ENCODE measurements at regions not wholly inside any gene's neighbourhood (a gene's known extent, or its start where the extent isn't known, plus 50 kb on each side); places are given as distances from the start of the nearest gene placed in this dataset.

- DNase-seq: no peak
These were observed 324.2 kb downstream of the SH2D4B start for GRCh38 chr10:80861882-80862281.

- DNase-seq: no peak
These were observed 332.6 kb downstream of the SH2D4B start for GRCh38 chr10:80870282-80870681.

GRCh38 chr10:80871083-80871482 is 333.4 kb downstream of the SH2D4B start:
- DNase-seq: no peak

GRCh38 chr10:80878330-80878729 is 340.6 kb downstream of the SH2D4B start:
- DNase-seq: no peak

- no peak for DNase-seq
These were observed 352.4 kb downstream of the SH2D4B start for GRCh38 chr10:80890146-80890545.

GRCh38 chr10:80893256-80893655 is 355.6 kb downstream of the SH2D4B start:
- DNase-seq: no peak

GRCh38 chr10:80894311-80894791 is 356.6 kb downstream of the SH2D4B start:
- no peak for DNase-seq

GRCh38 chr10:80894797-80895467 is 357.2 kb downstream of the SH2D4B start:
- DNase-seq: no peak

GRCh38 chr10:80896076-80896475 is 358.4 kb downstream of the SH2D4B start:
- DNase-seq: no peak

GRCh38 chr10:80896959-80897358 is 359.3 kb downstream of the SH2D4B start:
- DNase-seq: no peak

GRCh38 chr10:80900661-80901060 is 363.0 kb downstream of the SH2D4B start:
- DNase-seq: no peak

- DNase-seq: no peak
These were observed 370.9 kb downstream of the SH2D4B start for GRCh38 chr10:80908611-80909010.

GRCh38 chr10:80909254-80909653 is 371.6 kb downstream of the SH2D4B start:
- no peak for DNase-seq

GRCh38 chr10:80917636-80918035 is 379.9 kb downstream of the SH2D4B start:
- no peak for DNase-seq

- DNase-seq: no peak
These were observed 383.3 kb downstream of the SH2D4B start for GRCh38 chr10:80921032-80921431.

GRCh38 chr10:80924063-80924952 is 386.6 kb downstream of the SH2D4B start:
- peak; percentile 38 to 55 for DNase-seq

GRCh38 chr10:80927419-80928078 is 389.8 kb downstream of the SH2D4B start:
- no peak for DNase-seq

- DNase-seq: peak; percentile 15 to 30
These were observed 401.2 kb downstream of the SH2D4B start for GRCh38 chr10:80938903-80939302.

GRCh38 chr10:80945264-80945880 is 407.7 kb downstream of the SH2D4B start:
- DNase-seq: peak; percentile 5 to 26

GRCh38 chr10:80946073-80946472 is 408.4 kb downstream of the SH2D4B start:
- DNase-seq: no peak

- DNase-seq: no peak
These were observed 409.4 kb downstream of the SH2D4B start for GRCh38 chr10:80946957-80947726.

GRCh38 chr10:80949785-80950184 is 412.1 kb downstream of the SH2D4B start:
- DNase-seq: no peak

All from inflammatory macrophage (primary cell).